Esophagus muscularis mucosa (tissue), 3 donors: ENCODE measurements at regions not wholly inside any gene's neighbourhood (a gene's known extent, or its start where the extent isn't known, plus 50 kb on each side); places are given as distances from the start of the nearest gene placed in this dataset.

ENCODE experiments used
- POLR2A ChIP-seq: fragments of 450-650 bp; IDR thresholded peaks from one replicate; pipeline ENCODE4 v1.6.1; 2017; ENCODE audit warnings: antibody characterized with exemption, moderate library complexity, mild to moderate bottlenecking, low read depth
- TF ChIP-seq, protein P1 (sequence below), 3 experiments: fragments of 200-600 bp in 2 of 3; fragments of 450-650 bp in 1 of 3; sonication (generic) in 2 of 3; IDR thresholded peaks; one replicate each; pipeline ENCODE4 v1.5.1; 2017 to 2019; ENCODE audit warnings: antibody characterized with exemption in 3 of 3, mild to moderate bottlenecking in 2 of 3, moderate library complexity in 1 of 3

- TF ChIP-seq POLR2A = no peak
- TF ChIP-seq, protein P1, sequence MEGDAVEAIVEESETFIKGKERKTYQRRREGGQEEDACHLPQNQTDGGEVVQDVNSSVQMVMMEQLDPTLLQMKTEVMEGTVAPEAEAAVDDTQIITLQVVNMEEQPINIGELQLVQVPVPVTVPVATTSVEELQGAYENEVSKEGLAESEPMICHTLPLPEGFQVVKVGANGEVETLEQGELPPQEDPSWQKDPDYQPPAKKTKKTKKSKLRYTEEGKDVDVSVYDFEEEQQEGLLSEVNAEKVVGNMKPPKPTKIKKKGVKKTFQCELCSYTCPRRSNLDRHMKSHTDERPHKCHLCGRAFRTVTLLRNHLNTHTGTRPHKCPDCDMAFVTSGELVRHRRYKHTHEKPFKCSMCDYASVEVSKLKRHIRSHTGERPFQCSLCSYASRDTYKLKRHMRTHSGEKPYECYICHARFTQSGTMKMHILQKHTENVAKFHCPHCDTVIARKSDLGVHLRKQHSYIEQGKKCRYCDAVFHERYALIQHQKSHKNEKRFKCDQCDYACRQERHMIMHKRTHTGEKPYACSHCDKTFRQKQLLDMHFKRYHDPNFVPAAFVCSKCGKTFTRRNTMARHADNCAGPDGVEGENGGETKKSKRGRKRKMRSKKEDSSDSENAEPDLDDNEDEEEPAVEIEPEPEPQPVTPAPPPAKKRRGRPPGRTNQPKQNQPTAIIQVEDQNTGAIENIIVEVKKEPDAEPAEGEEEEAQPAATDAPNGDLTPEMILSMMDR (IDR thresholded peaks at IDR 0.05) = no peak
Observed at GRCh38 chr22:44366372-44367300, 53.9 kb upstream of the SHISAL1 start.
